Right atrium auricular region (tissue), 2 donors: ENCODE measurements at regions not wholly inside any gene's neighbourhood (a gene's known extent, or its start where the extent isn't known, plus 50 kb on each side); places are given as distances from the start of the nearest gene placed in this dataset.

Experiments used
- DNase-seq: peaks from one replicate; pipeline ENCODE4 v3.0.0-alpha.2; 2019; ENCODE audit warnings: low spot score
- H3K27ac ChIP-seq, 2 donors: fragments of 200-600 bp; sonication (generic); 1 replicate in 1 of 2; 2 replicates in 1 of 2; pipeline ENCODE4 v1.5.1; 2016 to 2019
- H3K27me3 ChIP-seq, 2 donors: fragments of 200-600 bp; sonication (generic); one replicate each; pipeline versions ENCODE4 v1.5.1 to v1.6.0; 2017 to 2019
- H3K36me3 ChIP-seq: fragments of 200-600 bp; sonication (generic); one replicate; pipeline ENCODE4 v1.5.1; 2016
- H3K4me1 ChIP-seq, 2 donors: fragments of 200-600 bp; sonication (generic); one replicate each; pipeline versions ENCODE4 v1.5.1 to v1.6.0; 2017 to 2019
- H3K4me3 ChIP-seq, 2 donors: fragments of 200-600 bp; sonication (generic); 1 replicate in 1 of 2; 2 replicates in 1 of 2; pipeline ENCODE4 v1.5.1; 2017 to 2019; ENCODE audit warnings: mild to moderate bottlenecking in 1 of 2, moderate library complexity in 1 of 2
- H3K9me3 ChIP-seq, 2 donors: fragments of 200-600 bp; sonication (generic); one replicate each; pipeline ENCODE4 v1.5.1; 2019
- TF ChIP-seq, protein P1 (sequence below), 2 donors: fragments of 200-600 bp; sonication (generic); IDR thresholded peaks; one replicate each; pipeline ENCODE4 v1.5.1; 2019; ENCODE audit warnings: antibody characterized with exemption in 2 of 2

DNA sequence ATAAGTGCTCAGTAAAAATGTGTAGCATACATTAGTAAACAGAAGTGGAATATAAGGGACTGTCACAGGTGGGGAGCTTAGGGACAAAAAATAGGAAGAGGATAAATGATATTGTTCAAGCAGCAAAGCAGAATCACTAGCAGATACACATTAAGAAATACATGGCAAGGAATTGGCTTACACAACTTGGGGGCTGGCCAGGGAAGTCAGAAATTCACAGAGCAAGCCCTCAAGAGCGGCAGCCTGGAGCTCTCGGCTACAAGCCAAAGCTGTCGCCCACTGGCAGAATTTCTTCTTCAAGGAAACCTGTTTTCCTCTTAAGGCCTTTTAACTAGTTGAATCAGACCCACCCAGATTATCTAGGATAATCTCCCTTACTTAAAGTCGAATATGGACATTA is 73.0 kb upstream of the SMIM23 start:
- H3K4me1 ChIP-seq, result peaks cover 0 to 7% of the 10 kb centered on the region in 2 donors
- DNase-seq, result peak; percentile 46
- TF ChIP-seq, protein P1, sequence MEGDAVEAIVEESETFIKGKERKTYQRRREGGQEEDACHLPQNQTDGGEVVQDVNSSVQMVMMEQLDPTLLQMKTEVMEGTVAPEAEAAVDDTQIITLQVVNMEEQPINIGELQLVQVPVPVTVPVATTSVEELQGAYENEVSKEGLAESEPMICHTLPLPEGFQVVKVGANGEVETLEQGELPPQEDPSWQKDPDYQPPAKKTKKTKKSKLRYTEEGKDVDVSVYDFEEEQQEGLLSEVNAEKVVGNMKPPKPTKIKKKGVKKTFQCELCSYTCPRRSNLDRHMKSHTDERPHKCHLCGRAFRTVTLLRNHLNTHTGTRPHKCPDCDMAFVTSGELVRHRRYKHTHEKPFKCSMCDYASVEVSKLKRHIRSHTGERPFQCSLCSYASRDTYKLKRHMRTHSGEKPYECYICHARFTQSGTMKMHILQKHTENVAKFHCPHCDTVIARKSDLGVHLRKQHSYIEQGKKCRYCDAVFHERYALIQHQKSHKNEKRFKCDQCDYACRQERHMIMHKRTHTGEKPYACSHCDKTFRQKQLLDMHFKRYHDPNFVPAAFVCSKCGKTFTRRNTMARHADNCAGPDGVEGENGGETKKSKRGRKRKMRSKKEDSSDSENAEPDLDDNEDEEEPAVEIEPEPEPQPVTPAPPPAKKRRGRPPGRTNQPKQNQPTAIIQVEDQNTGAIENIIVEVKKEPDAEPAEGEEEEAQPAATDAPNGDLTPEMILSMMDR (IDR thresholded peaks at IDR 0.05), result no peak
- no peaks in the 10 kb centered on the region for H3K27me3 ChIP-seq
- no peaks in the 10 kb centered on the region for H3K9me3 ChIP-seq
- H3K27ac ChIP-seq, result no peak overlapping the region
- H3K36me3 ChIP-seq, result no peaks in the 10 kb centered on the region
- no peak overlapping the region for H3K4me3 ChIP-seq

DNA sequence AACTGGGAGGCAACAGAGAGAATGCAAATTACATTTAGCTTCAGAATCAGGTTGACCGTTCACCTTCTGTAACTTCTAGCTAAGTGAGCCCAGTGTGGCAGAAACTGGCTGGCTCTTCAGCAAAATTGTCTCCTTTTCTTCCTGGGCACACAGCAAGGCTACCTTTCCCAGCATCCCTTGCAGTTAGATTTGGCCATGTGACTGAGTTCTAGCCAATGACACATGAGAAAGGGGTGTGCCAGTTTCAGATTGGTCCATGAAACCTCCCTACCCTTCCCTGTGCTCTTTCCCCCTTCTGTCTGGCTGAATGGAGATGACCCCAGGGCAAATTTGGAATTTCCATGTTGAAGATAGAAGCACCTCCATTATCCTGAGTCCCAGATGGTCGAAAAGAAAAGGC is 72.5 kb upstream of the SMIM23 start:
- Histone ChIP-seq H3K27me3 (no peaks in the 10 kb centered on the region), H3K4me1 (peaks cover 0 to 7% of the 10 kb centered on the region in 2 donors), H3K27ac (no peak overlapping the region), H3K4me3 (no peak overlapping the region), H3K9me3 (no peaks in the 10 kb centered on the region), H3K36me3 (no peaks in the 10 kb centered on the region)
- DNase-seq, result no peak
- TF ChIP-seq, protein P1 (IDR thresholded peaks at IDR 0.05), result no peak

DNA sequence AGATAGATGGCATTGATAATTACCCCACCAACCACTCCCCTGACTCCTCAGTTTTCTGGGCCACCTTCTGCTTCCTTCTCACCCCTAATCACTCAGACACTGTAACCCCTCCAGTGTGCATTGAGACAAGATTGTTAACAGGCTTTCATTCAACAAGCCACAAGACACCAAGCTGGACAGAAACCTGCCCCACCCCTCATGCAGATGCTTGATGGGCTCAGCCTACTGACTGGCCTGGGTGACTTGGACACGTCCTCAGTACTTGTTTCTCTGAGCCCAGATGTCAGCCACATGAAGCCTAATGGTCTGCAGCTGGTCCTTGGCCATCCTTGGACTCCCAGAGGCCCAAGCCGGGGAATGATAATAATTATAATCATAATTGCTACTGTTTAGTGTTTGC is 71.4 kb upstream of the SMIM23 start:
- Histone ChIP-seq H3K36me3 (no peaks in the 10 kb centered on the region), H3K9me3 (no peaks in the 10 kb centered on the region), H3K4me1 (peaks cover 0 to 7% of the 10 kb centered on the region in 2 donors), H3K4me3 (no peak overlapping the region), H3K27me3 (no peaks in the 10 kb centered on the region), H3K27ac (no peak overlapping the region)
- TF ChIP-seq, protein P1 (IDR thresholded peaks at IDR 0.05), result no peak
- peak; percentile 55 for DNase-seq

DNA sequence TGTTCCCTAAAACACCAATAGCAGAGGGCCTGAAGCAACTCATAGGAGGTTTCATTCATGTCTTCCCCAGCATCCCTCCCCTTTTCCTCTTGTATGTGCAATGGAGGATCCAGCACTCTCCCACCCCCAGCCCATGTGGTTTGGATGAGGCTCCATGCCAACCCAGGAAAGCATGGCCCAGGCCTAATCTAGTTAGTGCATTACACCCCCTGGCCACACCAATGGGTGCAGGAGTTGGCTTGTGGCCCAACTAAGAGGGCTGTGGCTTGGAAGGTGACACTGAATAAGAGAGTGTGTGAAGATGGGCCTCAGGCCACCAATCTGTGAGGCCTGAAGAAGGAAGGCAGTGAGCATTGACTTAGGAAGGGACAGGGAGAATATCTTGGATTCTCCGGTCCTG is 70.8 kb upstream of the SMIM23 start:
- Histone ChIP-seq H3K27me3 (no peaks in the 10 kb centered on the region), H3K27ac (no peak overlapping the region), H3K9me3 (no peaks in the 10 kb centered on the region), H3K36me3 (no peaks in the 10 kb centered on the region), H3K4me1 (peaks cover 0 to 7% of the 10 kb centered on the region in 2 donors), H3K4me3 (no peak overlapping the region)
- TF ChIP-seq, protein P1 (IDR thresholded peaks at IDR 0.05), result no peak
- DNase-seq, result peak; percentile 36

DNA sequence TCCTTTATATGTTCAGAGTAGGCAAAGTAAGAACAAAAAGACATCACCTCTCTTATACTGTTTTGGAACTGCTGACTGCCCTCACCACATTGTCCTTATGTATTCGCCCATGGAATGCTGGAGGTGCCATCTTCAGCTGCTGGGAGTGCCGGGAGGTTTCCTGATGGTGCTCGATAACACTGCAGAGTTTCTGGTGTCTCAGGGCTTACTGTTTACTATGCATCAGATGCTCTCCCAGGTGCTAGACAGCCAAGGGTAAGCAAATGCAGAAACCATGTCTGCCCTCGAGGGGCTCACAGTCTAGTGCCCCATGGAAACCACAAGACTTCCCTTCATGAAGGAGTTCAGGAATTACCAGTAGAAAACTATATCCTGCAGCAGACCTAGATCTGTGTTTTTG is 70.1 kb upstream of the SMIM23 start:
- peak; percentile 13 for DNase-seq
- Histone ChIP-seq H3K9me3 (no peaks in the 10 kb centered on the region), H3K4me3 (no peak overlapping the region), H3K4me1 (peaks cover 0 to 7% of the 10 kb centered on the region in 2 donors), H3K27me3 (no peaks in the 10 kb centered on the region), H3K27ac (no peak overlapping the region), H3K36me3 (no peaks in the 10 kb centered on the region)
- TF ChIP-seq, protein P1 (IDR thresholded peaks at IDR 0.05), result no peak

DNA sequence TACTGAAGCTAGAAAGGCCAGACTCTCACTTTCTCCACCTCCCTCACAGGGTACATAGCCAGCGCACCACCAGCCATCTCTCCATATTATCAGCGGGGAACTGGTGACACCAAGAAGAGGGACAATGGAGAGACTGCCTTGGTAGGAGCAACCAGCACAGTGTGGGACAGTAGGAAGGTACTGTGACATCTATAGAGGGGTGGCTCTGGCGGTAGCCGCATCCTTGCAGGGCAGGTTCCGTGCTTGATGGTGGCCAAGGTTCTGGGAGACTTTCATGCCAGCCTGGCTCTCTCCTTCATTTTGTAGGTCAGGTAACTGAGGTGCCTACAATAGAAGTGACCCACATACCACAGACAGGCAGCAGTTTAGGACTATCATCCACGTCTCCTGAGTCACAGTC is 65.5 kb upstream of the SMIM23 start:
- no peaks in the 10 kb centered on the region for H3K9me3 ChIP-seq
- H3K4me1 ChIP-seq, result peaks cover 0 to 2% of the 10 kb centered on the region in 2 donors
- H3K27ac ChIP-seq, result no peak overlapping the region
- H3K4me3 ChIP-seq, result no peak overlapping the region
- peak; percentile 16 for DNase-seq
- no peaks in the 10 kb centered on the region for H3K27me3 ChIP-seq
- H3K36me3 ChIP-seq, result no peaks in the 10 kb centered on the region
- TF ChIP-seq, protein P1 (IDR thresholded peaks at IDR 0.05), result no peak
